Bronchial epithelial cell (primary cell): ENCODE measurements at regions not wholly inside any gene's neighbourhood (a gene's known extent, or its start where the extent isn't known, plus 50 kb on each side); places are given as distances from the start of the nearest gene placed in this dataset.

Source experiments
- DNase-seq: peaks from one replicate; pipeline ENCODE4 v3.0.0-alpha.2; 2010; ENCODE audit warnings: low read depth
- FAIRE-seq: peaks from 2 replicates; lab custom pipeline; 2011; peaks lifted over from hg19 to GRCh38; lab: Jason Lieb, UNC
- H3K27me3 ChIP-seq: 2 replicates; pipeline ENCODE4 v1.5.1; 2011; ENCODE audit warnings: low read length; ENCODE audit not compliant: control insufficient read depth, insufficient read depth
- H3K36me3 ChIP-seq: 2 replicates; pipeline ENCODE4 v1.5.1; 2011; ENCODE audit warnings: low read length; ENCODE audit not compliant: control insufficient read depth, insufficient read depth
- H3K4me3 ChIP-seq: 2 replicates; pipeline ENCODE4 v1.5.1; 2011; ENCODE audit warnings: mild to moderate bottlenecking, low read depth, low read length, control low read depth
- CTCF ChIP-seq: IDR thresholded peaks from 2 replicates; pipeline ENCODE4 v1.5.1; 2011; ENCODE audit warnings: mild to moderate bottlenecking, moderate library complexity, low read length, control low read depth, inconsistent platforms; ENCODE audit not compliant: insufficient read depth, severe bottlenecking

- H3K36me3 ChIP-seq = no peaks in the 10 kb centered on the region
- no peak for TF ChIP-seq CTCF
- no peak overlapping the region for H3K4me3 ChIP-seq
- FAIRE-seq (no peak), DNase-seq (no peak)
- H3K27me3 ChIP-seq = no peaks in the 10 kb centered on the region
These were observed 965.4 kb upstream of the TMPRSS15 start for GRCh38 chr21:19368944-19369343.

DNA sequence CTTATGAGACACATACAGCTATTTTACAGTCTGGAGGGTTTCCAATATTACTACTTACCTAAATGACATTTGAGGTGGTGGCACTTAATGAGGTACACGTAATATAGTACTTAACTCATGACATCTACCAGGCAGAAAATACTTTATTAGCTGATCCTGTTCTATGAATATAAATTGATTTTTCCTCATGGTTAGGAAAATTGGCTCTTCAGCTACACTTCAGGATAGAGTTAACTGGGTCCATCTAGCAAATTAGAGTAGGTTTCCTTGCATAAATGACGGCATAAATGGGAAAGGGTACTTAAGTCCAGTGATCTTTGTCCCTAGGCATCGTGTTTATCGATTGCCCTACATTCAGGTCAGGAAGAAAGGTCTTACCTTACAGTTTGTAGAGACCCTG lies 988.8 kb upstream of the TMPRSS15 start:
- no peak for FAIRE-seq
- no peak for TF ChIP-seq CTCF
- H3K4me3 ChIP-seq = no peak overlapping the region
- H3K27me3 ChIP-seq = no peaks in the 10 kb centered on the region
- no peaks in the 10 kb centered on the region for H3K36me3 ChIP-seq
- no peak for DNase-seq

GRCh38 chr21:19400223-19400770 lies 996.7 kb upstream of the TMPRSS15 start:
- Histone ChIP-seq H3K36me3 (no peaks in the 10 kb centered on the region), H3K4me3 (no peak overlapping the region)

GRCh38 chr21:19402870-19403269 lies 999.3 kb upstream of the TMPRSS15 start:
- DNase-seq = no peak
- no peaks in the 10 kb centered on the region for H3K36me3 ChIP-seq
- no peaks in the 10 kb centered on the region for H3K27me3 ChIP-seq
- no peak overlapping the region for H3K4me3 ChIP-seq
- TF ChIP-seq CTCF = no peak
- no peak for FAIRE-seq

More at GRCh38 chr21:19400223-19400770, 996.7 kb upstream of the TMPRSS15 start:
- TF ChIP-seq CTCF = no peak
- no peaks in the 10 kb centered on the region for H3K27me3 ChIP-seq
- no peak for DNase-seq
- no peak for FAIRE-seq

GRCh38 chr21:19405326-19405725 lies 1001.7 kb upstream of the TMPRSS15 start:
- Histone ChIP-seq H3K27me3 (no peaks in the 10 kb centered on the region), H3K36me3 (no peaks in the 10 kb centered on the region), H3K4me3 (no peak overlapping the region)
- FAIRE-seq (no peak), DNase-seq (no peak)
- TF ChIP-seq CTCF = no peak

- DNase-seq (no peak), FAIRE-seq (no peak)
- no peaks in the 10 kb centered on the region for H3K36me3 ChIP-seq
- TF ChIP-seq CTCF = no peak
- no peaks in the 10 kb centered on the region for H3K27me3 ChIP-seq
- no peak overlapping the region for H3K4me3 ChIP-seq
These were observed 1017.0 kb upstream of the TMPRSS15 start for GRCh38 chr21:19420565-19420964.
